ENCODE measurements at regions not wholly inside any gene's neighbourhood (a gene's known extent, or its start where the extent isn't known, plus 50 kb on each side); places are given as distances from the start of the nearest gene placed in this dataset.

DNA sequence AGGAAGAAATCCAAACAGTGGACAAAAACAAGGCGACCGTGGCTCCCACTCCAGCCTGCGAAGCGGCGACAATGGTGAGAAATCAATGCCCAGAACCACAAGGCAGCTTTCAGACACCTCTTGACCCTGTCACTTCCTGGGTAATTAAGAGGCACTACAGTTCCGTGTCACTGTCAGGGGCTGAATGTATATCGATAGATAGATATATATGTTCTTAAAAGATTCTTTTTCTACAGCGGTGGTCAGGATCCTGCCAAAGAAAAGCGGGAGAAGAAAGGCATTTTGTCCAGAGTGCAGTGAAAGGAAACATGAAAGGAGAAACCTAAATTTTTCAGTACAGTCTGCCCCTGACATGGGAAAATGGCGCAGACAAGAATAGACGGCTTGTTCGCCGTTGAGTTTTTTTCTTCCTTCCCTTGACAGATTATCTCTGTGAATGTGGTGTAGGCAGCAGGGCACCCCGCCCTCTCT, 56.2 kb upstream of the HES1 start:
- TF ChIP-seq, protein P1, sequence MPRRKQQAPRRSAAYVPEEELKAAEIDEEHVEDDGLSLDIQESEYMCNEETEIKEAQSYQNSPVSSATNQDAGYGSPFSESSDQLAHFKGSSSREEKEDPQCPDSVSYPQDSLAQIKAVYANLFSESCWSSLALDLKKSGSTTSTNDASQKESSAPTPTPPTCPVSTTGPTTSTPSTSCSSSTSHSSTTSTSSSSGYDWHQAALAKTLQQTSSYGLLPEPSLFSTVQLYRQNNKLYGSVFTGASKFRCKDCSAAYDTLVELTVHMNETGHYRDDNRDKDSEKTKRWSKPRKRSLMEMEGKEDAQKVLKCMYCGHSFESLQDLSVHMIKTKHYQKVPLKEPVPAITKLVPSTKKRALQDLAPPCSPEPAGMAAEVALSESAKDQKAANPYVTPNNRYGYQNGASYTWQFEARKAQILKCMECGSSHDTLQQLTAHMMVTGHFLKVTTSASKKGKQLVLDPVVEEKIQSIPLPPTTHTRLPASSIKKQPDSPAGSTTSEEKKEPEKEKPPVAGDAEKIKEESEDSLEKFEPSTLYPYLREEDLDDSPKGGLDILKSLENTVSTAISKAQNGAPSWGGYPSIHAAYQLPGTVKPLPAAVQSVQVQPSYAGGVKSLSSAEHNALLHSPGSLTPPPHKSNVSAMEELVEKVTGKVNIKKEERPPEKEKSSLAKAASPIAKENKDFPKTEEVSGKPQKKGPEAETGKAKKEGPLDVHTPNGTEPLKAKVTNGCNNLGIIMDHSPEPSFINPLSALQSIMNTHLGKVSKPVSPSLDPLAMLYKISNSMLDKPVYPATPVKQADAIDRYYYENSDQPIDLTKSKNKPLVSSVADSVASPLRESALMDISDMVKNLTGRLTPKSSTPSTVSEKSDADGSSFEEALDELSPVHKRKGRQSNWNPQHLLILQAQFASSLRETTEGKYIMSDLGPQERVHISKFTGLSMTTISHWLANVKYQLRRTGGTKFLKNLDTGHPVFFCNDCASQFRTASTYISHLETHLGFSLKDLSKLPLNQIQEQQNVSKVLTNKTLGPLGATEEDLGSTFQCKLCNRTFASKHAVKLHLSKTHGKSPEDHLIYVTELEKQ (tag by site-specific recombination; IDR thresholded peaks at IDR 0.05; ENCODE audit: borderline replicate concordance) = no peak
- TF ChIP-seq ZNF23 (tag by site-specific recombination; IDR thresholded peaks at IDR 0.05; ENCODE audit: borderline replicate concordance) = no peak
- no peak for TF ChIP-seq YY1 (tag by site-specific recombination; IDR thresholded peaks at IDR 0.05)
- TF ChIP-seq GLI4 (tag by site-specific recombination; IDR thresholded peaks at IDR 0.05) = no peak
- TF ChIP-seq, protein P2, sequence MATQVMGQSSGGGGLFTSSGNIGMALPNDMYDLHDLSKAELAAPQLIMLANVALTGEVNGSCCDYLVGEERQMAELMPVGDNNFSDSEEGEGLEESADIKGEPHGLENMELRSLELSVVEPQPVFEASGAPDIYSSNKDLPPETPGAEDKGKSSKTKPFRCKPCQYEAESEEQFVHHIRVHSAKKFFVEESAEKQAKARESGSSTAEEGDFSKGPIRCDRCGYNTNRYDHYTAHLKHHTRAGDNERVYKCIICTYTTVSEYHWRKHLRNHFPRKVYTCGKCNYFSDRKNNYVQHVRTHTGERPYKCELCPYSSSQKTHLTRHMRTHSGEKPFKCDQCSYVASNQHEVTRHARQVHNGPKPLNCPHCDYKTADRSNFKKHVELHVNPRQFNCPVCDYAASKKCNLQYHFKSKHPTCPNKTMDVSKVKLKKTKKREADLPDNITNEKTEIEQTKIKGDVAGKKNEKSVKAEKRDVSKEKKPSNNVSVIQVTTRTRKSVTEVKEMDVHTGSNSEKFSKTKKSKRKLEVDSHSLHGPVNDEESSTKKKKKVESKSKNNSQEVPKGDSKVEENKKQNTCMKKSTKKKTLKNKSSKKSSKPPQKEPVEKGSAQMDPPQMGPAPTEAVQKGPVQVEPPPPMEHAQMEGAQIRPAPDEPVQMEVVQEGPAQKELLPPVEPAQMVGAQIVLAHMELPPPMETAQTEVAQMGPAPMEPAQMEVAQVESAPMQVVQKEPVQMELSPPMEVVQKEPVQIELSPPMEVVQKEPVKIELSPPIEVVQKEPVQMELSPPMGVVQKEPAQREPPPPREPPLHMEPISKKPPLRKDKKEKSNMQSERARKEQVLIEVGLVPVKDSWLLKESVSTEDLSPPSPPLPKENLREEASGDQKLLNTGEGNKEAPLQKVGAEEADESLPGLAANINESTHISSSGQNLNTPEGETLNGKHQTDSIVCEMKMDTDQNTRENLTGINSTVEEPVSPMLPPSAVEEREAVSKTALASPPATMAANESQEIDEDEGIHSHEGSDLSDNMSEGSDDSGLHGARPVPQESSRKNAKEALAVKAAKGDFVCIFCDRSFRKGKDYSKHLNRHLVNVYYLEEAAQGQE (tag by site-specific recombination; IDR thresholded peaks at IDR 0.05) = no peak
- TF ChIP-seq, protein P3, sequence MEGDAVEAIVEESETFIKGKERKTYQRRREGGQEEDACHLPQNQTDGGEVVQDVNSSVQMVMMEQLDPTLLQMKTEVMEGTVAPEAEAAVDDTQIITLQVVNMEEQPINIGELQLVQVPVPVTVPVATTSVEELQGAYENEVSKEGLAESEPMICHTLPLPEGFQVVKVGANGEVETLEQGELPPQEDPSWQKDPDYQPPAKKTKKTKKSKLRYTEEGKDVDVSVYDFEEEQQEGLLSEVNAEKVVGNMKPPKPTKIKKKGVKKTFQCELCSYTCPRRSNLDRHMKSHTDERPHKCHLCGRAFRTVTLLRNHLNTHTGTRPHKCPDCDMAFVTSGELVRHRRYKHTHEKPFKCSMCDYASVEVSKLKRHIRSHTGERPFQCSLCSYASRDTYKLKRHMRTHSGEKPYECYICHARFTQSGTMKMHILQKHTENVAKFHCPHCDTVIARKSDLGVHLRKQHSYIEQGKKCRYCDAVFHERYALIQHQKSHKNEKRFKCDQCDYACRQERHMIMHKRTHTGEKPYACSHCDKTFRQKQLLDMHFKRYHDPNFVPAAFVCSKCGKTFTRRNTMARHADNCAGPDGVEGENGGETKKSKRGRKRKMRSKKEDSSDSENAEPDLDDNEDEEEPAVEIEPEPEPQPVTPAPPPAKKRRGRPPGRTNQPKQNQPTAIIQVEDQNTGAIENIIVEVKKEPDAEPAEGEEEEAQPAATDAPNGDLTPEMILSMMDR (tag by site-specific recombination; IDR thresholded peaks at IDR 0.05) = no peak
- TF ChIP-seq ZNF302 (tag by site-specific recombination; IDR thresholded peaks at IDR 0.05; ENCODE audit: low read depth) = no peak
- TF ChIP-seq ZBTB17 (tag by site-specific recombination; IDR thresholded peaks at IDR 0.05) = no peak
- TF ChIP-seq, protein P4, sequence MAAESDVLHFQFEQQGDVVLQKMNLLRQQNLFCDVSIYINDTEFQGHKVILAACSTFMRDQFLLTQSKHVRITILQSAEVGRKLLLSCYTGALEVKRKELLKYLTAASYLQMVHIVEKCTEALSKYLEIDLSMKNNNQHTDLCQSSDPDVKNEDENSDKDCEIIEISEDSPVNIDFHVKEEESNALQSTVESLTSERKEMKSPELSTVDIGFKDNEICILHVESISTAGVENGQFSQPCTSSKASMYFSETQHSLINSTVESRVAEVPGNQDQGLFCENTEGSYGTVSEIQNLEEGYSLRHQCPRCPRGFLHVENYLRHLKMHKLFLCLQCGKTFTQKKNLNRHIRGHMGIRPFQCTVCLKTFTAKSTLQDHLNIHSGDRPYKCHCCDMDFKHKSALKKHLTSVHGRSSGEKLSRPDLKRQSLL (tag by site-specific recombination; IDR thresholded peaks at IDR 0.05) = no peak
- TF ChIP-seq SETDB1 (IDR thresholded peaks at IDR 0.05; ENCODE audit: insufficient read length, low read length) = no peak
- no peak for TF ChIP-seq GLIS2 (tag by site-specific recombination; IDR thresholded peaks at IDR 0.05)
- TF ChIP-seq, protein P5, sequence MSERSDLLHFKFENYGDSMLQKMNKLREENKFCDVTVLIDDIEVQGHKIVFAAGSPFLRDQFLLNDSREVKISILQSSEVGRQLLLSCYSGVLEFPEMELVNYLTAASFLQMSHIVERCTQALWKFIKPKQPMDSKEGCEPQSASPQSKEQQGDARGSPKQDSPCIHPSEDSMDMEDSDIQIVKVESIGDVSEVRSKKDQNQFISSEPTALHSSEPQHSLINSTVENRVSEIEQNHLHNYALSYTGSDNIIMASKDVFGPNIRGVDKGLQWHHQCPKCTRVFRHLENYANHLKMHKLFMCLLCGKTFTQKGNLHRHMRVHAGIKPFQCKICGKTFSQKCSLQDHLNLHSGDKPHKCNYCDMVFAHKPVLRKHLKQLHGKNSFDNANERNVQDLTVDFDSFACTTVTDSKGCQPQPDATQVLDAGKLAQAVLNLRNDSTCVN (tag by site-specific recombination; optimal IDR thresholded peaks at IDR 0.05) = no peak
- no peak for TF ChIP-seq ZNF239 (tag by site-specific recombination; IDR thresholded peaks at IDR 0.05)
- TF ChIP-seq EGR2 (tag by site-specific recombination; IDR thresholded peaks at IDR 0.05; ENCODE audit: low read depth) = no peak

All from HEK293 (cell line).